KOPT-K1 (cell line): ENCODE measurements at regions not wholly inside any gene's neighbourhood (a gene's known extent, or its start where the extent isn't known, plus 50 kb on each side); places are given as distances from the start of the nearest gene placed in this dataset.

Experiments
- H3K27ac ChIP-seq: fragments of 200-600 bp; sonication (generic); 2 replicates; pipeline ENCODE4 v1.5.1; 2016; ENCODE audit warnings: antibody characterized with exemption, mild to moderate bottlenecking, low read depth, low read length; ENCODE audit not compliant: poor library complexity, severe bottlenecking
- H3K36me3 ChIP-seq: fragments of 200-600 bp; sonication (generic); 2 replicates; pipeline ENCODE4 v1.5.1; 2017; ENCODE audit warnings: antibody characterized with exemption, mild to moderate bottlenecking, low read length, moderate library complexity; ENCODE audit not compliant: insufficient read depth
- H3K9me3 ChIP-seq: fragments of 200-600 bp; sonication (generic); 2 replicates; pipeline ENCODE4 v1.5.1; 2017; ENCODE audit warnings: antibody characterized with exemption, low read length, mild to moderate bottlenecking; ENCODE audit not compliant: insufficient read depth, poor library complexity, severe bottlenecking

- Histone ChIP-seq H3K27ac (no peak overlapping the region), H3K36me3 (no peaks in the 10 kb centered on the region)
Measured at GRCh38 chr3:176697284-176697889, 499.9 kb downstream of the TBL1XR1 start.

GRCh38 chr3:176696816-176697215 lies 500.5 kb downstream of the TBL1XR1 start:
- Histone ChIP-seq H3K27ac (no peak overlapping the region), H3K9me3 (no peaks in the 10 kb centered on the region), H3K36me3 (no peaks in the 10 kb centered on the region)

More at GRCh38 chr3:176697284-176697889, 499.9 kb downstream of the TBL1XR1 start:
- H3K9me3 ChIP-seq = no peaks in the 10 kb centered on the region

GRCh38 chr3:176692966-176693785 lies 504.1 kb downstream of the TBL1XR1 start:
- no peaks in the 10 kb centered on the region for H3K36me3 ChIP-seq
- no peak overlapping the region for H3K27ac ChIP-seq
- H3K9me3 ChIP-seq = no peaks in the 10 kb centered on the region

GRCh38 chr3:176692199-176692965 lies 504.9 kb downstream of the TBL1XR1 start:
- Histone ChIP-seq H3K36me3 (no peaks in the 10 kb centered on the region), H3K27ac (no peak overlapping the region), H3K9me3 (no peaks in the 10 kb centered on the region)

GRCh38 chr3:176690083-176690869 lies 507.0 kb downstream of the TBL1XR1 start:
- Histone ChIP-seq H3K9me3 (no peaks in the 10 kb centered on the region), H3K27ac (no peak overlapping the region), H3K36me3 (no peaks in the 10 kb centered on the region)

- no peaks in the 10 kb centered on the region for H3K9me3 ChIP-seq
- no peak overlapping the region for H3K27ac ChIP-seq
- no peaks in the 10 kb centered on the region for H3K36me3 ChIP-seq
Measured at GRCh38 chr3:176687754-176688153, 509.5 kb downstream of the TBL1XR1 start.

GRCh38 chr3:176683382-176683781 lies 513.9 kb downstream of the TBL1XR1 start:
- Histone ChIP-seq H3K36me3 (no peaks in the 10 kb centered on the region), H3K9me3 (no peaks in the 10 kb centered on the region), H3K27ac (no peak overlapping the region)

GRCh38 chr3:176663837-176664831 lies 533.1 kb downstream of the TBL1XR1 start:
- Histone ChIP-seq H3K27ac (no peak overlapping the region), H3K9me3 (no peaks in the 10 kb centered on the region), H3K36me3 (no peaks in the 10 kb centered on the region)

GRCh38 chr3:176663387-176663786 lies 533.9 kb downstream of the TBL1XR1 start:
- Histone ChIP-seq H3K9me3 (no peaks in the 10 kb centered on the region), H3K36me3 (no peaks in the 10 kb centered on the region), H3K27ac (no peak overlapping the region)

- Histone ChIP-seq H3K27ac (no peak overlapping the region), H3K36me3 (no peaks in the 10 kb centered on the region), H3K9me3 (no peaks in the 10 kb centered on the region)
Measured at GRCh38 chr3:176661432-176661964, 535.8 kb downstream of the TBL1XR1 start.

GRCh38 chr3:176655404-176656094 lies 541.7 kb downstream of the TBL1XR1 start:
- Histone ChIP-seq H3K36me3 (no peaks in the 10 kb centered on the region), H3K9me3 (no peaks in the 10 kb centered on the region), H3K27ac (no peak overlapping the region)

- Histone ChIP-seq H3K36me3 (no peaks in the 10 kb centered on the region), H3K27ac (no peak overlapping the region), H3K9me3 (no peaks in the 10 kb centered on the region)
Measured at GRCh38 chr3:176651622-176652021, 545.7 kb downstream of the TBL1XR1 start.

- Histone ChIP-seq H3K27ac (no peak overlapping the region), H3K9me3 (no peaks in the 10 kb centered on the region), H3K36me3 (no peaks in the 10 kb centered on the region)
Measured at GRCh38 chr3:176650478-176650877, 546.8 kb downstream of the TBL1XR1 start.
